ENCODE measurements at regions not wholly inside any gene's neighbourhood (a gene's known extent, or its start where the extent isn't known, plus 50 kb on each side); places are given as distances from the start of the nearest gene placed in this dataset.

- no peak for TF ChIP-seq CTCF (IDR thresholded peaks at IDR 0.05; ENCODE audit: insufficient read depth, low read depth, low read length)
- TF ChIP-seq EZH2 (IDR thresholded peaks at IDR 0.05; ENCODE audit: insufficient read depth, low read length), result no peak
Observed at GRCh38 chr18:44213293-44213692, 467.4 kb upstream of the SETBP1 start.
